ENCODE measurements at regions not wholly inside any gene's neighbourhood (a gene's known extent, or its start where the extent isn't known, plus 50 kb on each side); places are given as distances from the start of the nearest gene placed in this dataset.

- H3K4me1 Mint-ChIP-seq (ENCODE audit: low read depth, unreplicated experiment), result no peaks in the 10 kb centered on the region
- H3K9me3 Mint-ChIP-seq (ENCODE audit: unreplicated experiment), result no peaks in the 10 kb centered on the region
- no TSS peak for BruUV-seq (replicated peaks)
- H3K27me3 Mint-ChIP-seq (ENCODE audit: insufficient read depth, unreplicated experiment), result no peaks in the 10 kb centered on the region
- DNase-seq, result no peak
- no peaks in the 10 kb centered on the region for H3K36me3 Mint-ChIP-seq (ENCODE audit: insufficient read depth, unreplicated experiment)
- H3K27ac Mint-ChIP-seq (ENCODE audit: unreplicated experiment), result no peak overlapping the region
- CTCF ChIA-PET, result no interaction called here
- intact Hi-C loops (cut with micrococcal nuclease; ENCODE audit: unreplicated experiment), result no loop called here
- POLR2A ChIA-PET, result no interaction called here
- no peaks in the 10 kb centered on the region for H3K4me1 ChIP-seq
- no peaks in the 10 kb centered on the region for H3K27me3 ChIP-seq (replicated peaks; ENCODE audit: control insufficient read depth, insufficient read depth, low read length)
- H3K4me3 ChIP-seq (ENCODE audit: low read depth, low read length), result no peak overlapping the region
- H3K4me3 Mint-ChIP-seq (ENCODE audit: unreplicated experiment), result no peak overlapping the region
- TF ChIP-seq, protein P1, sequence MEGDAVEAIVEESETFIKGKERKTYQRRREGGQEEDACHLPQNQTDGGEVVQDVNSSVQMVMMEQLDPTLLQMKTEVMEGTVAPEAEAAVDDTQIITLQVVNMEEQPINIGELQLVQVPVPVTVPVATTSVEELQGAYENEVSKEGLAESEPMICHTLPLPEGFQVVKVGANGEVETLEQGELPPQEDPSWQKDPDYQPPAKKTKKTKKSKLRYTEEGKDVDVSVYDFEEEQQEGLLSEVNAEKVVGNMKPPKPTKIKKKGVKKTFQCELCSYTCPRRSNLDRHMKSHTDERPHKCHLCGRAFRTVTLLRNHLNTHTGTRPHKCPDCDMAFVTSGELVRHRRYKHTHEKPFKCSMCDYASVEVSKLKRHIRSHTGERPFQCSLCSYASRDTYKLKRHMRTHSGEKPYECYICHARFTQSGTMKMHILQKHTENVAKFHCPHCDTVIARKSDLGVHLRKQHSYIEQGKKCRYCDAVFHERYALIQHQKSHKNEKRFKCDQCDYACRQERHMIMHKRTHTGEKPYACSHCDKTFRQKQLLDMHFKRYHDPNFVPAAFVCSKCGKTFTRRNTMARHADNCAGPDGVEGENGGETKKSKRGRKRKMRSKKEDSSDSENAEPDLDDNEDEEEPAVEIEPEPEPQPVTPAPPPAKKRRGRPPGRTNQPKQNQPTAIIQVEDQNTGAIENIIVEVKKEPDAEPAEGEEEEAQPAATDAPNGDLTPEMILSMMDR (IDR thresholded peaks at IDR 0.05; ENCODE audit: insufficient read depth in 1 of 2, low read depth in 1 of 2, low read length in 1 of 2, severe bottlenecking in 1 of 2, unreplicated experiment in 1 of 2), result no peak
- H3K36me3 ChIP-seq (ENCODE audit: control insufficient read depth, insufficient read depth, low read length), result no peaks in the 10 kb centered on the region
- H3K9me3 ChIP-seq, result no peaks in the 10 kb centered on the region
Measured at GRCh38 chr11:100556781-100557180, 130.3 kb upstream of the ARHGAP42 start.

DNA sequence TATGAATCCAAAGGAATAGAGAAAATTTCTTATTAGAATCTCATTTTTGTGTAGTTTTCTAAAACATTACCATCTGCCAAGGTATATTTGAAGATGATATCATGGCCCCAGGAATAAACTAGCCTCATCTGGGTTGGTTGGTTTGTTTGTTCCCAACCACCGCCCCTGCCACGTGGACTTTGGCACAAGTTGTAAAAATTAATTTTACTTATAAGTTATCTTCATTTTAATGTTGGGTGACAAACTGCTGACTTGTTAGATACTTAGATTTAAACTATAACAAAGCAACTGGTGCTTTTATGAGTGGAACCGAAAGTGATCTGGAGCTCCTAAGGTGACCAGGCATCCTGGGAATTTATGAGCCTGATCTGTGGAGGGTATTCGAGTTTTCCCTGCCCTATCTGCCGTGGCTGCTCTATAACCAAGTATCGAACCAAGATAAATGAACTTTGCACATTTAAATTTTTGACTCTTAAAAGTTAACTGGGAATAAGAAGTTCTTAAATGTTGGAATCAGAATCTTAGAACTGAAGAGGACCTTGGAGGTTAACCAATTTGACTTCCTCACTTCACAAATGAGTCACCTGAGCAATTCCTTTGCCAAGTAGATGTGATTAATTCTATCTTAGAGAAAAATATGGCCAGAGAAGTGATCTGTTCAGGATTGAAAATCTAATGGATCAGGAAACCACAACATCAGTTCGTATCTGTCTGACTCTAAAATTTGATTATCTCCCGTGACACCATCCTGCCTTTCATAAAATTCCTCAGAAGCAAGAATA is 129.1 kb upstream of the ARHGAP42 start:
- TF ChIP-seq, protein P1 (IDR thresholded peaks at IDR 0.05; ENCODE audit: insufficient read depth in 1 of 2, low read depth in 1 of 2, low read length in 1 of 2, severe bottlenecking in 1 of 2, unreplicated experiment in 1 of 2), result no peak
- Mint-ChIP-seq H3K4me1 (ENCODE audit: low read depth, unreplicated experiment) (no peaks in the 10 kb centered on the region), H3K4me3 (ENCODE audit: unreplicated experiment) (no peak overlapping the region), H3K27me3 (ENCODE audit: insufficient read depth, unreplicated experiment) (no peaks in the 10 kb centered on the region), H3K36me3 (ENCODE audit: insufficient read depth, unreplicated experiment) (no peaks in the 10 kb centered on the region), H3K27ac (ENCODE audit: unreplicated experiment) (no peak overlapping the region), H3K9me3 (ENCODE audit: unreplicated experiment) (no peaks in the 10 kb centered on the region)
- Histone ChIP-seq H3K36me3 (ENCODE audit: control insufficient read depth, insufficient read depth, low read length) (no peaks in the 10 kb centered on the region), H3K9me3 (no peaks in the 10 kb centered on the region), H3K27me3 (replicated peaks; ENCODE audit: control insufficient read depth, insufficient read depth, low read length) (no peaks in the 10 kb centered on the region), H3K4me1 (no peaks in the 10 kb centered on the region), H3K4me3 (ENCODE audit: low read depth, low read length) (no peak overlapping the region)
- no peak for DNase-seq
- ChIA-PET POLR2A (no interaction called here), CTCF (no interaction called here)
- intact Hi-C loops (cut with micrococcal nuclease; ENCODE audit: unreplicated experiment), result no loop called here
- BruUV-seq (replicated peaks), result no TSS peak

DNA sequence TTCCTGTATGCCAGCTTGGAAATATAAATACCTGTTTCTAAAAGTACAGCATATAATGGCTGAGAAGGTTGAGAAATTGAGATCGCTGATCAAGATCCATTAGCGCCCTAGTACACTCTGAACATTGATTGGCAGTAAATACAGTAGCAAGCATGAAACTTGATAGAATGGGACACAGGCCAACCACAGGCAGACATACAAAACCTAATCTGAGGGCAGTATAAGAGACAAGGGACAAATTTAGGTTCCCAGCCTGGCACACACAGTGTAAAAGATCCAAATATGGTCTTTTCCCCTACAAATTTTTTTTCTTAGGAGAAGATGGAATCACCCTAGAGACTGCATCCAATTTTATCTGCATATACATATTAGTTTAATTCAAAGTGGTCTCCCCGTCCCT is 126.5 kb upstream of the ARHGAP42 start:
- Mint-ChIP-seq H3K36me3 (ENCODE audit: insufficient read depth, unreplicated experiment) (no peaks in the 10 kb centered on the region), H3K27ac (ENCODE audit: unreplicated experiment) (no peak overlapping the region), H3K9me3 (ENCODE audit: unreplicated experiment) (no peaks in the 10 kb centered on the region), H3K4me3 (ENCODE audit: unreplicated experiment) (no peak overlapping the region), H3K4me1 (ENCODE audit: low read depth, unreplicated experiment) (no peaks in the 10 kb centered on the region), H3K27me3 (ENCODE audit: insufficient read depth, unreplicated experiment) (no peaks in the 10 kb centered on the region)
- CTCF ChIA-PET, result no interaction called here
- intact Hi-C loops (cut with micrococcal nuclease; ENCODE audit: unreplicated experiment), result no loop called here
- Histone ChIP-seq H3K4me1 (no peaks in the 10 kb centered on the region), H3K36me3 (ENCODE audit: control insufficient read depth, insufficient read depth, low read length) (no peaks in the 10 kb centered on the region), H3K27me3 (replicated peaks; ENCODE audit: control insufficient read depth, insufficient read depth, low read length) (no peaks in the 10 kb centered on the region), H3K4me3 (ENCODE audit: low read depth, low read length) (no peak overlapping the region), H3K9me3 (no peaks in the 10 kb centered on the region)
- BruUV-seq (replicated peaks), result no TSS peak
- POLR2A ChIA-PET, result no interaction called here
- DNase-seq, result no peak
- TF ChIP-seq, protein P1 (IDR thresholded peaks at IDR 0.05; ENCODE audit: insufficient read depth in 1 of 2, low read depth in 1 of 2, low read length in 1 of 2, severe bottlenecking in 1 of 2, unreplicated experiment in 1 of 2), result no peak
